HCT116 (cell line): ENCODE measurements at regions not wholly inside any gene's neighbourhood (a gene's known extent, or its start where the extent isn't known, plus 50 kb on each side); places are given as distances from the start of the nearest gene placed in this dataset.

ENCODE experiments used
- ATAC-seq: fragments of 200-7000 bp; cut with Tn5 transposase; 2 replicates; pipeline ENCODE4 v1.9.1; 2020; ENCODE audit warnings: mild to moderate bottlenecking, moderate library complexity
- BruUV-seq: library from RNA; stranded (reverse); fragments of 400-500 nt; replicated peaks from 2 replicates; lab custom pipeline; 2021; lab: Mats Ljungman, UMichigan
- CTCF ChIA-PET: fragments of 300-600 bp; sonication (Branson Sonifier 250); formaldehyde crosslinking; loops from one replicate; lab custom pipeline; 2021; ENCODE audit warnings: antibody characterized with exemption; lab: Charles Lee
- POLR2A ChIA-PET: fragments of 300-600, 350-600 bp; sonication (Branson Sonifier 250); formaldehyde crosslinking; loops from one replicate; lab custom pipeline; 2021; ENCODE audit warnings: antibody characterized with exemption; lab: Charles Lee
- RAD21 ChIA-PET, 2 experiments: fragments of 300-600 bp; sonication (Branson Sonifier 250); formaldehyde crosslinking; loops; one replicate each; lab custom pipeline; 2023; ENCODE audit warnings: low total read pairs in 2 of 2; ENCODE audit not compliant: uncharacterized antibody in 2 of 2, unreplicated experiment in 2 of 2, low non-redundant PET in 1 of 2; lab: Charles Lee
- DNase-seq: peaks from one replicate; pipeline ENCODE4 v3.0.0-alpha.2; 2010; ENCODE audit warnings: low read depth, low spot score
- H2AFZ ChIP-seq: fragments of 200-600 bp; shearing (Covaris generic), sonication (generic); 2 replicates; pipeline ENCODE4 v1.6.1; 2017; ENCODE audit warnings: low read depth, mixed run types, mixed read lengths, antibody characterized with exemption, low read length; ENCODE audit not compliant: poor library complexity, severe bottlenecking
- H3K27ac ChIP-seq: 2 replicates; pipeline ENCODE4 v1.5.1; 2012; ENCODE audit warnings: low read depth, low read length
- H3K27me3 ChIP-seq: fragments of 200-600 bp; sonication (generic); 2 replicates; pipeline ENCODE4 v1.6.1; 2016; ENCODE audit warnings: mixed run types, low read length, mixed read lengths; ENCODE audit not compliant: insufficient read depth
- H3K36me3 ChIP-seq, 2 experiments: fragments of 200-500 bp in 1 of 2; fragments of 200-600 bp in 1 of 2; sonication (Bioruptor generic) in 1 of 2; sonication (generic) in 1 of 2; 2 replicates each; pipeline versions ENCODE4 v1.5.1 to v1.6.1; 2014 to 2016; ENCODE audit warnings: low read length in 2 of 2, inconsistent platforms in 1 of 2, mixed read lengths in 1 of 2, mixed run types in 1 of 2; ENCODE audit not compliant: insufficient read depth in 2 of 2, control insufficient read depth in 1 of 2
- H3K4me1 ChIP-seq, 2 experiments: fragments of 200-600 bp in 1 of 2; sonication (generic) in 1 of 2; 2 replicates each; pipeline versions ENCODE4 v1.5.1 to v1.6.1; 2012 to 2017; ENCODE audit warnings: low read length in 2 of 2, inconsistent platforms in 1 of 2, mild to moderate bottlenecking in 1 of 2, mixed read lengths in 1 of 2, mixed run types in 1 of 2, moderate library complexity in 1 of 2; ENCODE audit not compliant: insufficient read depth in 2 of 2, control insufficient read depth in 1 of 2
- H3K4me2 ChIP-seq: fragments of 200-600 bp; sonication (generic); 2 replicates; pipeline ENCODE4 v1.6.1; 2017; ENCODE audit warnings: mixed run types, low read length, mixed read lengths
- H3K4me3 ChIP-seq, 2 experiments: fragments of 200-600 bp in 1 of 2; sonication (generic) in 1 of 2; replicated peaks in 1 of 2; 2 replicates each; pipeline ENCODE4 v1.5.1; 2011 to 2016; ENCODE audit warnings: low read length in 2 of 2, control low read depth in 1 of 2, low read depth in 1 of 2, mild to moderate bottlenecking in 1 of 2, mixed read lengths in 1 of 2, mixed run types in 1 of 2
- H3K79me2 ChIP-seq: fragments of 200-600 bp; sonication (generic); 2 replicates; pipeline ENCODE4 v1.6.1; 2017; ENCODE audit warnings: mild to moderate bottlenecking, mixed run types, low read length, moderate library complexity, mixed read lengths; ENCODE audit not compliant: insufficient read depth
- H3K9ac ChIP-seq: fragments of 200-600 bp; sonication (generic); 2 replicates; pipeline ENCODE4 v1.6.1; 2016; ENCODE audit warnings: low read length, mixed read lengths
- H3K9me2 ChIP-seq: fragments of 200-600 bp; sonication (generic), shearing (Covaris generic); 2 replicates; pipeline ENCODE4 v1.6.1; 2017; ENCODE audit warnings: mixed run types, mild to moderate bottlenecking, moderate library complexity; ENCODE audit not compliant: insufficient read depth
- H3K9me3 ChIP-seq, 2 experiments: fragments of 200-500 bp in 1 of 2; fragments of 200-600 bp in 1 of 2; sonication (Bioruptor generic) in 1 of 2; sonication (generic) in 1 of 2; 2 replicates each; pipeline ENCODE4 v1.6.1; 2014 to 2017; ENCODE audit warnings: low read length in 2 of 2, mixed read lengths in 2 of 2, inconsistent platforms in 1 of 2, low read depth in 1 of 2, mild to moderate bottlenecking in 1 of 2, mixed run types in 1 of 2, moderate library complexity in 1 of 2; ENCODE audit not compliant: control insufficient read depth in 1 of 2, insufficient read depth in 1 of 2
- H4K20me1 ChIP-seq: fragments of 200-600 bp; sonication (generic), shearing (Covaris generic); 2 replicates; pipeline ENCODE4 v1.6.1; 2017; ENCODE audit warnings: mixed run types, mild to moderate bottlenecking, moderate library complexity; ENCODE audit not compliant: insufficient read depth
- CBX3 ChIP-seq: IDR thresholded peaks from 2 replicates; pipeline ENCODE4 v1.6.1; 2012; ENCODE audit warnings: low read depth
- ELF1 ChIP-seq: IDR thresholded peaks from 2 replicates; pipeline ENCODE4 v1.6.1; 2012; ENCODE audit warnings: low read depth, borderline replicate concordance
- EZH2phosphoT487 ChIP-seq: fragments of 200-600 bp; IDR thresholded peaks from 2 replicates; pipeline ENCODE4 v1.6.1; 2018; ENCODE audit warnings: antibody characterized with exemption, borderline replicate concordance
- FOSL1 ChIP-seq: IDR thresholded peaks from 2 replicates; pipeline ENCODE4 v1.6.1; 2012; ENCODE audit warnings: low read depth
- RAD21 ChIP-seq: IDR thresholded peaks from 2 replicates; pipeline ENCODE4 v1.6.1; 2012; ENCODE audit warnings: low read depth, mild to moderate bottlenecking
- REST ChIP-seq: IDR thresholded peaks from 2 replicates; pipeline ENCODE4 v1.6.1; 2012; ENCODE audit warnings: low read depth
- SRF ChIP-seq: IDR thresholded peaks from 2 replicates; pipeline ENCODE4 v1.6.1; 2012; ENCODE audit warnings: low read depth
- TCF7L2 ChIP-seq: IDR thresholded peaks from 2 replicates; pipeline ENCODE4 v1.7.0; 2011; ENCODE audit warnings: borderline replicate concordance, inconsistent platforms; ENCODE audit not compliant: insufficient read depth, insufficient read length; ENCODE audit errors: extremely low read depth
- YY1 ChIP-seq: IDR thresholded peaks from 2 replicates; pipeline ENCODE4 v1.6.1; 2011; ENCODE audit warnings: low read length, low read depth, moderate library complexity, mild to moderate bottlenecking; ENCODE audit not compliant: insufficient replicate concordance; ENCODE audit errors: extremely low read depth
- intact Hi-C: fragments of 100-400 bp; cut with micrococcal nuclease; formaldehyde crosslinking; loops from 2 replicates; pipeline ENCODE4 v1.10.0; 2022
- TF ChIP-seq, protein P1 (sequence below): IDR thresholded peaks from 2 replicates; pipeline ENCODE4 v1.6.1; 2012

DNA sequence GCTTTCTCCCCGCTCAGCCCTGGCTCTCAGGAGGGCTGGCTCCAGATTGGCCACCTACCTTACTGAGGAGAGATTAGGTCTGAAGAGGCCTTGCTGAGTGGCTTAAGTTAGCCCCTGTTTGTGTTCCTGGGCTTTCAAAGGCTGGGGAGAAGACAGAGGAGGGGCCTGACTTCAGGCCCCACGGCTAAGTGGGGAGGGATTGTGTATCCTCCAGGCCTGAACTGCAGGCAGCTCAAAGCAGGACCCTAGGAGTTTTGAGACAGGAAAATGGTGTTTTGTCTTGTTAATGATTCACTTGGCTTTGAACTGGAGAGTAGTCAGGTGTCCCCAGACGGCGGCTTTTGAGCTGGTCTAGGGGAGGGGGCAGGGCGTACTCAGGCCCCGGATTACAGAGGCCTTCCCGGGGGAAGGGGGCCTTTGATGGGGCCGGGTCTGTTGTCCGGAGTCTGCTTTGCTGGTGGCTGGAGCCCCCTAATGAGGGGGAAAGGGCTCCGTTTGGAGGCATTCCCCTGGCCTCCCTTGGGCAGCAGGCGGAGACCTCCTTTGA, 162.0 kb upstream of the SMIM23 start:
- intact Hi-C loops: no loop called here
- H3K4me2 ChIP-seq: no peak overlapping the region
- BruUV-seq: no TSS peak
- peaks cover 27% of the 10 kb centered on the region for H3K27me3 ChIP-seq
- CTCF ChIA-PET: no interaction called here
- TF ChIP-seq, protein P1, sequence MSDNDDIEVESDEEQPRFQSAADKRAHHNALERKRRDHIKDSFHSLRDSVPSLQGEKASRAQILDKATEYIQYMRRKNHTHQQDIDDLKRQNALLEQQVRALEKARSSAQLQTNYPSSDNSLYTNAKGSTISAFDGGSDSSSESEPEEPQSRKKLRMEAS: no peak
- TF ChIP-seq YY1 (no peak), EZH2phosphoT487 (no peak), SRF (no peak), CBX3 (no peak), FOSL1 (no peak), ELF1 (no peak), TCF7L2 (no peak), REST (no peak), RAD21 (no peak)
- TF ChIP-seq, all 23 proteins: peak for 0
- H3K36me3 ChIP-seq: no peaks in the 10 kb centered on the region
- H3K9me3 ChIP-seq: no peaks in the 10 kb centered on the region
- no peaks in the 10 kb centered on the region for H3K9me2 ChIP-seq
- POLR2A ChIA-PET: no interaction called here
- RAD21 ChIA-PET: no interaction called here
- ATAC-seq (no peak), DNase-seq (no peak)
- H4K20me1 ChIP-seq: no peaks in the 10 kb centered on the region
- H3K27ac ChIP-seq: no peak overlapping the region
- H3K9ac ChIP-seq: no peak overlapping the region
- H2AFZ ChIP-seq: no peak overlapping the region
- H3K79me2 ChIP-seq: no peaks in the 10 kb centered on the region
- no peak overlapping the region for H3K4me3 ChIP-seq
- H3K4me1 ChIP-seq: no peaks in the 10 kb centered on the region
